ENCODE measurements at regions not wholly inside any gene's neighbourhood (a gene's known extent, or its start where the extent isn't known, plus 50 kb on each side); places are given as distances from the start of the nearest gene placed in this dataset.

DNA sequence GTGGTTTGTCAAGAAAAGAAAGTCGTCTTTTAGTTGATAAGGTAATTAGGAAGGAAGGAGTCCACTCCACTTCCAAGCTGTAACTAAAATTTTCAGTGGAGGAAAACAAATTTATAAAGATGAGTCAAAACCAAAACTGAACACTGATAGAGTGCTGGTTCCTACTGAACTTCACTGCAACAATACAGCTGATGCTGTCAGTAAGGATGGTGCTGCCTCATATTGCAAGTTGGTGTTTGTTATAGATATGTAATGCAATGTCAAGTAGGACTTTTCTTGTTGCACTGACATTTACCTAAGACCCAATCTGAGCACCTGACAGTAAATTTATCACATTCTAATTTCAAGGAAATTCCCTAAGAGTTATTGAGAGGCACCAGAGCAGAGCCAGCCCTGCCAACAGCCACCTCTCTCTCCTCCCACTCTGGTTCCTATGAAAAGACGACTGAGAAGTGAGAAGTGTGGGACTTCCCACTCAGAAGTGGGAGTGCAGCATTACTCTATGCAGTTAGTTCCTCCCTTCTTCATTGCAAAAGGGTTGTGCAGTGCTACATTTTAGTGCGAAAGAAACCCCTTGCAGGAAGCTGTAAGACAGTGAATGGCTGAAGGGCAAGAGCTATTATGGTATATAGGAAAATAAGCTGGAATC, 350.8 kb downstream of the NFIB start:
- no peak for DNase-seq
- peaks cover 5% of the 10 kb centered on the region; the same call in 1 of the 2 replicates for H3K27me3 ChIP-seq
- no peaks in the 10 kb centered on the region for H3K36me3 ChIP-seq
- no peak overlapping the region for H3K4me3 ChIP-seq
- no peaks in the 10 kb centered on the region for H3K9me3 ChIP-seq

DNA sequence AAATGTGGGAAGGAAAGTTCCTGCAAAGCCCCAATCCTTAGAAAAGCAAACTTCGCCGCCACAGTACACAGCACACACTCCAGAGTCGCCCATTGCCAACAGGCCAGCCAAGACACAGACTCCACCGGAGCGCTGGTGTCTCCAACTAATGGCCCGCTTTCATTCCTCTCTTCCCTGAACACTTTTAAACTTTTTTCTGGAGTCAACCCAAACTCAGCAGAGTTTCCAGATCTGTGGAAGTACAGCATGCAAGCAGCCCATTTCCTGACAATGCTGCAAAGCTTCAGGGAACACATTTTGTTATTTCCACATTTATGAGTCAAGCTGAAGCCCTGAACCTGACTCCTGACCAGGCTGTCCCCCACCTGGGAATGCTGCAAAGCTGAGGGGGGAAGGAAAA, 351.9 kb downstream of the NFIB start:
- H3K9me3 ChIP-seq = no peaks in the 10 kb centered on the region
- H3K36me3 ChIP-seq = no peaks in the 10 kb centered on the region
- DNase-seq = no peak
- no peak overlapping the region for H3K4me3 ChIP-seq
- H3K27me3 ChIP-seq = peaks cover 5% of the 10 kb centered on the region; the same call in 1 of the 2 replicates

DNA sequence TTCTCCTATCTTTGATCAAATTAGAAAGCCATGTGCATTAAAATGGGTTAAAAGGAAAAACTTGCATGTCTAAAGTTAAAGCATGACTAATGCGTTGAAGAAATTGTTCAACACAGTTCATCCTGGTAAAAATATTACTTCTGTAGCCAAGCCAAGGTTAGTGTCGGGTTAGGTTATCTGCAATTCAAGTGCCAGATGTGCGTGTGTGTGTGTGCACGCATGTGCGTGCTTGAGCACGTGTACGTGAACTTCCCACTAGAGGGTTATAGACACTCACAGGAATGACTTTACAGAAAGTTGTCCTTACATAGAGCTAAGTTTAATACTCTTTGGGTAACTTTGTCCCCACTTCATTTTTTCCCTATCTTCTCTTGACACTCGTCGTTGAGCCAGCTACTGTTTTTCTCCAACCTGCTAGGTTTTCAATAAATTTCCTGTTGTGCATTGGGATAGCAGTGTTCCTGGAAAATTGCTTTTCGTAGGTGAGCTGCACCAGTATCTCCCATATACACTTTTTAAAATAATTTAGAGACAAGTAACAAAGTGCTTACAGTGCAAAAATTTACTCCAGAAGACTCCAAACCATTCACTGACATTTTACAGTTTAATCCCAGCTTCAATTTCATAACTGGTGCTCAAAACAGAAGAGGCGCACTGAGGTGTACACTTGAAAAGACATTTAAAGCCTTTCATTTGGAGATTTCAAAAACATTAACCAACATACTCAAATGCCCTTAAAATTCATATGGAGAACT, 353.8 kb downstream of the NFIB start:
- Histone ChIP-seq H3K27me3 (no peaks in the 10 kb centered on the region; the same call in 1 of the 2 replicates), H3K9me3 (no peaks in the 10 kb centered on the region), H3K36me3 (no peaks in the 10 kb centered on the region), H3K4me3 (no peak overlapping the region)
- no peak for DNase-seq

DNA sequence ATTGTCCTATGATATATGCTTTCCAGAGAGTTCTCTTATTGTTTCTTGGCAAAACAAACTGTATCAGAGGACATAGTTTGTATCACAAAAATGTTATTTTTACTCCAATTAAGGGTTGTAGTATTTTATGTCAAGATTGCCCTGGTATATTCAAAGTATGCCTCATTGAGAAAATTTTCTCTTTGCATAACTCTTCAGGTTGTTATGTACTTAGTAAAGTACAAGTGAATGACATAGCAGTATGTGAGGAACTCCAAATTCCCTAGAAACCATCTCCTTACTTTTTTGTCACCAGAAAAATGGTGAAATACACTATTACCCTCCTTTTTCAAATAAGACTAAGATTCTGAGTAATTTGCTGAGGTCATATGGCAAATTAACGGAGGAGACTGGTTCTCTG, 355.3 kb downstream of the NFIB start:
- Histone ChIP-seq H3K9me3 (no peaks in the 10 kb centered on the region), H3K36me3 (no peaks in the 10 kb centered on the region), H3K27me3 (no peaks in the 10 kb centered on the region; the same call in 1 of the 2 replicates), H3K4me3 (no peak overlapping the region)
- DNase-seq = no peak

DNA sequence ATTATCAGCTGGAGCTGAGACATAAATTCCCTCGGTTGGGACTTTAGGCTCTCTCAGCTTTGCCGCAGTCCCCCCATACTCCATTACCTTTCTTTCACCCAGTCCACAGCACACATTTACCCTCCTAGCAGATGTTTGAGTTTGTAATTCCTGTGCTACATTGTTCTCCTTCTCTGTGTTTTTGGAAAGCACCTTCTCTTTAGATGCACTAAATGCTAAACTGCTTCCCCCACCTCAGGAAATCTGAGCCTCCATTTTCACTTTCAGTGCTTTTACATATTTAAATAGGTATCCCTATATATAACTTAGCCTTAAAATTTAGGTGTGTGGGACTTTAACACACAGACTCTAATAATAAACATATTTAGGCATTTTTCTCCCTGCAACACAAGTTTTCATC, 356.9 kb downstream of the NFIB start:
- H3K36me3 ChIP-seq = no peaks in the 10 kb centered on the region
- no peaks in the 10 kb centered on the region; the same call in 1 of the 2 replicates for H3K27me3 ChIP-seq
- H3K9me3 ChIP-seq = no peaks in the 10 kb centered on the region
- no peak overlapping the region for H3K4me3 ChIP-seq
- no peak for DNase-seq

DNA sequence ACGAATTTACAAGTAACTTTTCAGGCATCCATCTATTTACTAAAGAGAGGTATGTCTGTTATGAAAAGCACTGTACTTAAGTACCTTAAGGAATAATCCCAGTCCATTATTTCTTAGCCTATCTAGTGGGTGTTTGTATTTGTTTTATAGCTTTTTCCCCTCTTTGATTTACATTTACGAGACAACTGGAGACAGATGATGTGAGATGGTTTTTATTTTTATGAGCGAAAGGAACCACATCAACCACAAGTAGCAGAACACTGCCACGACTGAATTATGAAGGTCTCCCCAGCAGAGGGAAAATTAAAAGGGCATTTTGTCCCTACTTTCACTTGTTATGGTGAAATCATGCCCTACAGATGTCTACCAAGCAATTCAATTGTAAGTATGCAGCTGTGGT, 357.8 kb downstream of the NFIB start:
- Histone ChIP-seq H3K36me3 (no peaks in the 10 kb centered on the region), H3K27me3 (no peaks in the 10 kb centered on the region; the same call in 1 of the 2 replicates), H3K9me3 (no peaks in the 10 kb centered on the region), H3K4me3 (no peak overlapping the region)
- DNase-seq = no peak

DNA sequence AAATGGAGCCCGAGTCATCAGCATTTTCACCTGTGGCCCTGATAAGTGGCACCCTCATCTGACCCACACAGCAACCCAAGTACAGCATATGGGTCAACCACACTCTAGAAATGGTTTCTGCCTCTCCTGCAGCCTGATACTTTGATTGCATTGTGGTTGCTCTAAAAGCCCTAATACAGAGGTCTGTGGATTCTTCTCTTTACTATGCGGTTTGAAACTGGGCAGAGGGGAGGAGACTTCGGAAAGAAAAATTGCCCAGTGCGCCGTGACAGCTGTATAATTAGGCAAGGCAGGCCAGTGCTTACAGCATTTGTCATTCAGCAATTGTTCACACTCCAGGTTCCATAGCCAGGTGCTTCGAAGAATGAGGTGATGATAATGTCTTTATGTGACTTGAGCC, 361.0 kb downstream of the NFIB start:
- Histone ChIP-seq H3K9me3 (no peaks in the 10 kb centered on the region), H3K27me3 (no peaks in the 10 kb centered on the region; the same call in 1 of the 2 replicates), H3K4me3 (no peak overlapping the region), H3K36me3 (no peaks in the 10 kb centered on the region)
- DNase-seq = no peak

DNA sequence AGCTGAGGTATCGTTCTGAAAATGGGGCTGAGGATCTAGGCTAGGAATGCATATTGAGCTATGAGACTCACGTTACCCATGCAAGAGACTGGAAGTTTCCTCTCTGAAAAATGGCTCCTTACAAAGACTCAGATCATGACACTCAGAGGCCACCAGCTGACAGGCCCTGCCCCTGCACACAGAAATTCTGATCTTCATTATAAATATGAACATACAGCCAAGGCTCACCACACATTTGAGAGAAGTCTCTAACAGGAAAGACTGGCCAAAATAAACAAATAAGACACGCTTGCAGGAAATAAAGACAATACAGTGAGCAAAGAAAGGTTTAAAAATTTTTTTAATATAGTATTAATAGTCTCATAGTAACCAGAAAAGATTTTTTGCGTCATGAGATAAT, 365.9 kb downstream of the NFIB start:
- peak; percentile 85 for DNase-seq
- Histone ChIP-seq H3K36me3 (no peaks in the 10 kb centered on the region), H3K27me3 (no peaks in the 10 kb centered on the region), H3K9me3 (no peaks in the 10 kb centered on the region), H3K4me3 (no peak overlapping the region)

DNA sequence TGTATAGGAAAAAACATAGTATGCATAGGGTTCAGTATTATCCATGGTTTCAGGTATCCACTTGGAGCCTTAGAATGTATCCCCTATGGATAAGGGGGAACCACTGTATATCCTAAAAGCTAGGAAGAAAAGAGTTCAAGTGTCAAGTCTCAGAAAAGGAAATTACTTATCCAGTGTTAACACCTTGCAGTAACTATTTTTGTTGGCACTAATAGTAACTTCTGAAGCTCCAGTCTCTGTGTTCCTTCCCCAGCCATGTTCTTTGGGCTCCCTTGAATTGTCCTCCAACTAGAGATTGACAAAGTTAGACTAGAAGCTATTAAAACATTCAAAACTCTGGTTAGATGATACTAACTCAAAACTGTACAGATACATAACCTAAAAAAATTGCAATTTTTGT, 370.8 kb downstream of the NFIB start:
- Histone ChIP-seq H3K27me3 (no peaks in the 10 kb centered on the region), H3K9me3 (peaks cover 2% of the 10 kb centered on the region; the same call in 1 of the 2 replicates), H3K4me3 (no peak overlapping the region), H3K36me3 (no peaks in the 10 kb centered on the region)
- DNase-seq = no peak

DNA sequence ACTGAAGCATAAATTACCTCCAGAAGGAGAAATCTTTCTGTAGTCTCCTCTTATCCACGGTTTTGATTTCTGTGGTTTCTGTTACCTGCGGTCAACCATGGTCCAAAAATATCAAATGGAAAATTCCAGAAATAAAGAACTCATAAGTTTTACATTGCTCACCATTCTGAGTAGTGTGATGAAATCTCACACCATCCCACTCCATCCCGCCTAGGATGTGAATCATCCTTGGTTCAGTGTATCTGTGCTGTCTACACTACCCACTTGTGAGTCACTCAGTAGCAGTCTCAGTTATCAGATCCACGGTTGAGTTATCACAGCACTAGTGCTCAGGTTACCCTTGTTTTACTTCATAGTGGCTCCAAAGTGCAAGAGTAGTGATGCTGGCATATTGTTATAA, 371.2 kb downstream of the NFIB start:
- no peaks in the 10 kb centered on the region for H3K36me3 ChIP-seq
- H3K4me3 ChIP-seq = no peak overlapping the region
- H3K9me3 ChIP-seq = peaks cover 2% of the 10 kb centered on the region; the same call in 1 of the 2 replicates
- DNase-seq = peak; percentile 96
- no peaks in the 10 kb centered on the region for H3K27me3 ChIP-seq

DNA sequence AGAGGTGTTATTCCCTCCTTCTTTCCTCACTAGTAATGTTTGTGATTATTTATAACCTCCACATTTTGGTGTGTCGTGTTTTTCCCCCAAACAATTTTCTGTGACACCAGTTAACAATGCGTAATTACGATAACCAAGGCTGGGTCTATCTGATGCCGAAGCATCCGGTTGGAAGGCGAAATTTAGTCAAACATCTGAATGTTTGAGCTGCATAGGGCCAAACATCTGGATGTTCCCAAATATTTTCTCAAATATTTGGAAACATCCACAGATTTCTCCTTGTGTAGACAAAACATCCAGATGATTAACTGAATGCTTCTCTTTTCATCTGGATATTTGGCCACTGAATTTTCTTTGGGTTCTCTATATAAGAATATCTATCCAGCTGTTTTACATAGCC, 371.7 kb downstream of the NFIB start:
- H3K9me3 ChIP-seq = peaks cover 2% of the 10 kb centered on the region; the same call in 1 of the 2 replicates
- no peak overlapping the region for H3K4me3 ChIP-seq
- DNase-seq = no peak
- H3K36me3 ChIP-seq = no peaks in the 10 kb centered on the region
- no peaks in the 10 kb centered on the region for H3K27me3 ChIP-seq

DNA sequence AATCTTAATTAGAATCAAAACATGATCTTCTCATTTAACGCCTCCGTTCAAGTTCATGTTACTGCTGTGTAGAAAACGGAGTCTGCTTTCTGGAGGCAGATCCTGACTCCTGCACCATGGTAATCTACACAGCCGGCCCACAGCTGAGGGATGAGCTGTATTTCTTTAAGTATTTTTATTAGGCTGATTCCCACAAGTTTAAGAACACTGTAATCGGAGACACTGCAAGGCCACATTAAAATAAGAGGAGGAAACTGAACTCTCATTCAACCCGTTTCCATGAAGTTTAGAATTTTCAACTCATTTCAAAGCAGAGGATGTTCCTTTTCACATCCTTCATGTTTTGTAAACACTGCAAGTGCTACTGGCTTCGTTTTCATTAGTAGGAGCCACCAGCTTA, 372.2 kb downstream of the NFIB start:
- H3K27me3 ChIP-seq = no peaks in the 10 kb centered on the region
- H3K4me3 ChIP-seq = no peak overlapping the region
- peaks cover 2% of the 10 kb centered on the region; the same call in 1 of the 2 replicates for H3K9me3 ChIP-seq
- H3K36me3 ChIP-seq = no peaks in the 10 kb centered on the region
- DNase-seq = no peak

DNA sequence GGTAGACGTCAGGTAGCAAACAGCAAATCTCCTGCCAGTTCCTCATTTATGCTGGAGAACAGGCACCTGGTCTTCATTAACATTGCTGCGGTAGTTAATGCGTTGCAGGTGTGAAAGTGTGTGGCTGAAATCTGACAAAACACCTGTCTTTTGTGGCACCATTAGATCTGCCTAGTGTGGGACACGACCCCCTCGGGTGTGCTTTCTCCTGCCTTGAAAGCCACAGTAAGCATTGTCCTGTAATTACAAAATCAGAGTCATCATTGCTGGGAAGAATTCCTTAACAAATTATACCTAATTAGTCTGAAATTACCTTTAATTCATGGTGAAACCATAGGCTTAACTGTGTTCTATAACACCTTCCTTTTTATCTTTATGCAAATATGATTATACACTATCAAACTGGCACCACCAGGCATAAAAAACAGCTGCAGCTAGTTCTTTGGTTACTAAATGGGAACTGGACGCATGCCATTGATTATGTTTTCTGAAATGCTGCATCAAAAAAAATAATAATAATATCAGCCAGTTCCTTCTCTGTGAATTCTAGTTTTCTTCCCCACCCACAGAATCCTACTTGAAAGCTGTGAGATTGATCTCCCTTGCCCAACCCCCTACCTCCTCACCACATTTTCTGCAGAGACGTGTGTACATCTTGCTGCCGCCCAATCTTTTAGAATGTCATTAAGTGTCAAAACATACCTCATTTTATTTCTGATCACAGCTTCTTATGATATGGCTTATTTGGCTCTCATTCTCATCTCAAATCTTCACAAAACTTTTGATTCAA, 374.0 kb downstream of the NFIB start:
- H3K27me3 ChIP-seq = no peaks in the 10 kb centered on the region
- H3K36me3 ChIP-seq = no peaks in the 10 kb centered on the region
- DNase-seq = no peak
- peaks cover 2% of the 10 kb centered on the region; the same call in 1 of the 2 replicates for H3K9me3 ChIP-seq
- H3K4me3 ChIP-seq = no peak overlapping the region

DNA sequence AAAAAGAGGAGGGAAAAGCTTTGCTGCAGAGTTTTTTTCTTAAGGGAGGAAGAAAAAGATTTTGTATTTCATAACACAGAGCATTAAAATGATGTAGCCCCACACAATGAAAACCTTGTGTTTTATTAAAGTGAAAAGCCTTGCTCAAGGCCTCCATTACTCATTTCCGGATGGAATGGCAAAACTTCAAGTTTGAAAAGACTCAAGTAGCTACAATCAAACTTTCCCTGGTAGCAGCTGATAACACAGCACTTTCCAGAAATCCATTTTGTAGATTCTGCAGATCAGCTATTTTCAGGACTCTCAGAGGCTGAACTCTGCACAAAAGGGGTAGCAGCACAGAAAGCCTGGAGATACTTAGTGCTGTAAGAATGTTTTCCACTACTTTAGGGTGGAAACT, 374.8 kb downstream of the NFIB start:
- no peak overlapping the region for H3K4me3 ChIP-seq
- peaks cover 2% of the 10 kb centered on the region; the same call in 1 of the 2 replicates for H3K9me3 ChIP-seq
- no peaks in the 10 kb centered on the region for H3K27me3 ChIP-seq
- DNase-seq = peak; percentile 49
- H3K36me3 ChIP-seq = no peaks in the 10 kb centered on the region

DNA sequence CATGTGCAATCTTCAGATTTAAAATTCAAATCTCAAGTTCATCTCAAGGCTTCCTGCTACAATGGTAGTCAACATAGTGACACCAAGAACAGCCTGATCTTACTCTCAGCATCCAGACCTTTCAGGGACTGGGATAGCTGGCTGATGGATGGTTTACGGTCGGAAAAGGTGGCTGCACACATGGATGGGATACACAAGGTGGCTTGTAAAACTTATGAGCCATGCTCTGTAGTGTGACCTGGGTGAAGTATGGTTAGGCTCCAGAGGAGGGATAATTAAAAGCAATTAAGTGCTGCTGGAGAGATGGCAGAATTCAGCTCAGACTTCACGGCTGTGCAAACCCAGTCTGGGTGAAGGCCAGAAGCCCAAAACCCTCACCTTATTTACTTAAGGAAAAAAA, 379.5 kb downstream of the NFIB start:
- Histone ChIP-seq H3K36me3 (no peaks in the 10 kb centered on the region), H3K4me3 (no peak overlapping the region), H3K27me3 (no peaks in the 10 kb centered on the region), H3K9me3 (no peaks in the 10 kb centered on the region)
- no peak for DNase-seq

DNA sequence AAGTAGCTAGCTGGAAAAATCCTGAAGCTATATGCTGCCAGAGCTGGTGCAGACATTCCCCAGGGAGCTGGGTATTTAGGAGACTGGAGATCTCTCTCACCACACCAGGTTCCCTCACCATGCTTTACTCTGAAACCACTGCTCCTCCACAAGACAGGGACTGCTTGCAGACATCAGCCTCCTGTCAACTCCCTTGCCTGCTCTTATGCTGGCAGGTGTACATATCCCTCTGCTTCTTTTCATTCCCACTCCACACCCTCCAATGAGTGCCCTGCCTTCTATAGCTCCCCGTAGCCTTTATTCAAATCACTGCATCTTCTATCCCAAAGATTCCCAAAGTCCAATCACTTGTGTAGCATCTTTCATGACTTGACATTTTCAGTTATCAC, 380.7 kb downstream of the NFIB start:
- no peak overlapping the region for H3K4me3 ChIP-seq
- no peaks in the 10 kb centered on the region for H3K9me3 ChIP-seq
- no peak for DNase-seq
- no peaks in the 10 kb centered on the region for H3K27me3 ChIP-seq
- no peaks in the 10 kb centered on the region for H3K36me3 ChIP-seq

DNA sequence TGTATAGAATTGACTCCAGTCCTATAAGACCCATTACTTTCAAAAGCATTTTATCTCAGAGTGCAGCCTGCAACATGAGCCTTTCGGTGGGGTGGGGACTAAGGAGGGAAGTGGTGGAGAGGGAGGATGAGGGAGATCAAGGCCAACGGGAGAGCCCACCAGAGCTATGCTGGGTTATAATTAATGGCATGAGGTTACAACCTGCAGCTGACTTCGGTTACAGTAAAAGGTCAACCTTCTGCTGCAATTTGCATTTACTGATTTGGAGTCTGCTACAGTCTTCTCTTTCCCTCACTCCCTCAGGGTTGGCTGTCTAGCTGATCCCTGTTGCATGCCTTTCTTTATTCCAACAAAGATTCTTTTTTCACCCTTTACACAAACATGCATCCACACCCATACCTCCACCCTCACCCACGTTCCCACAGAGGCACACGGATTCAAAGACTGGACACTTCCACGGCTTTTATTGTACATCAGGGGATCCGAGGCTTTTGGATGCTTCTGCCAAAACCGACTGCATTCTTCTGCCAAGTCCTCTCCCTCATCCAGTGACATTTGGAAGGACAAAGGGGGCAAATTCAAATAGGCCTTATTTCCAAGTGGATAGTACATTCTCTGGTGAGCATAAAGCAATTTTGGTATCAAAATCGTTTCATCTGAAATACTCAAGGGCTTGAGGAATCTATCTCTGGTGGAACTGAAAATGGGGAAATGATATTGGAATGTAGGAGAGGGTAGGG, 381.2 kb downstream of the NFIB start:
- H3K9me3 ChIP-seq = no peaks in the 10 kb centered on the region
- H3K36me3 ChIP-seq = no peaks in the 10 kb centered on the region
- H3K4me3 ChIP-seq = no peak overlapping the region
- no peak for DNase-seq
- H3K27me3 ChIP-seq = no peaks in the 10 kb centered on the region

Measured in MG63 (cell line).